Left lung (tissue), 4 donors: ENCODE measurements at regions not wholly inside any gene's neighbourhood (a gene's known extent, or its start where the extent isn't known, plus 50 kb on each side); places are given as distances from the start of the nearest gene placed in this dataset.

Source experiments
- ATAC-seq: fragments of 200-7000 bp; cut with Tn5 transposase; one replicate; pipeline ENCODE4 v1.9.1; 2020; ENCODE audit warnings: moderate library complexity
- DNase-seq, 4 donors: peaks; one replicate each; pipeline ENCODE4 v3.0.0-alpha.2; 2013 to 2020
- H3K27ac ChIP-seq, 2 donors: fragments of 200-600 bp; sonication (generic) in 1 of 2; one replicate each; pipeline versions ENCODE4 v1.5.0 to v1.8.0; 2020 to 2021
- H3K27me3 ChIP-seq, 2 donors: fragments of 200-600 bp; sonication (generic) in 1 of 2; one replicate each; pipeline versions ENCODE4 v1.5.0 to v1.8.0; 2020 to 2021
- H3K36me3 ChIP-seq, 2 donors: fragments of 200-600 bp; sonication (generic) in 1 of 2; one replicate each; pipeline versions ENCODE4 v1.5.0 to v1.8.0; 2020 to 2021
- H3K4me1 ChIP-seq, 2 donors: fragments of 200-600 bp; one replicate each; pipeline ENCODE4 v1.8.0; 2021
- H3K4me3 ChIP-seq, 2 donors: fragments of 200-600 bp; sonication (generic) in 1 of 2; one replicate each; pipeline versions ENCODE4 v1.5.0 to v1.8.0; 2020 to 2021; ENCODE audit warnings: mild to moderate bottlenecking in 1 of 2
- H3K9me3 ChIP-seq, 2 donors: fragments of 200-600 bp; sonication (generic) in 1 of 2; one replicate each; pipeline versions ENCODE4 v1.5.0 to v1.8.0; 2020 to 2021
- intact Hi-C, 2 donors: fragments of 100-400 bp; cut with DNase I; formaldehyde crosslinking; loops; one replicate each; pipeline versions ENCODE4 v1.11.2 to v1.14.2; 2022
- TF ChIP-seq, protein P1 (sequence below), 2 donors: fragments of 200-600 bp; sonication (generic) in 1 of 2; IDR thresholded peaks; one replicate each; pipeline versions ENCODE4 v1.5.0 to v1.8.0; 2021; ENCODE audit warnings: antibody characterized with exemption in 2 of 2
- donor health status: DM: no; HTN: yes; CAD: no.
- donor health status: DM: no; HTN: no; CAD: no.

- no peak overlapping the region for H3K27ac ChIP-seq
- no peak for ATAC-seq
Observed at GRCh38 chr6:105510746-105511145, 107.9 kb upstream of the PREP start.

DNA sequence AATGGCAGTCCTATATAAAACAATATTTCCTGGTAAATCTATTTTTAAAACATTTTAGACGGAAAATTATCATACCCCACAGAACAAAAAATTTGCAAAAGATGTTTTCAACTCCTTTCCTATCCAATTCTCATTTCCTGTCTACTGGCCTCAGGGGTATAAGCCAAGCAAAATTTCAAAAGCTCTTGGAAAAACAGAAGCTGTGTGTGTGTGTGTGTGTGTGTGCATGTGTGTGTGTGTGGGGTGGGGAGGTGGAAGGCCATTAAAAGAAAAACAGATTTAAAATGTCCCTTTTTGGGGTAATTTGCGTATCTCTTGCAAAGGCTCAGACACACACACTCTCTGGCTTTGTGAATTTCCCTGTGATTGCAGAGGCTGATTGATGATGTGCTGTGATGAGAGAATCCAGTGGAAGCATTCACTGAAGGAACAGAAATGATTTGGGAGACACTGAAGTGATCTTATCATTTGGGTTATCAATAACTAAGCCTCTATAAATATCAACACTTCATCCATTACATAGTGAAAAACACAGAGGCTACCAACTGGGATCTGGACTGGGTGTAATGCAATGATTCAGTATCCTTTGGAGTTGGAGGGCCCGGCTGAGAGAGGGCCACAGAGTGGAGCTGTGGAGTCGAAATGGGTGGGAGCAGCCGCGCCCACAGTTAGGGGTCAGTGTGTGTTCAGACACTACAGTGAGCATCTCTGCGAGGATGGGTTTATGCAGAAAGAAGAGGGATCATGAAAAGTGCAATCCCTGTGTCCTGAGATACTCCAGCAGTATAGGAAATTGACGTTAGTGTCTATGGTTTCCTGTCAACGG lies 106.8 kb upstream of the PREP start:
- no peaks in the 10 kb centered on the region for H3K4me1 ChIP-seq
- no peak overlapping the region for H3K27ac ChIP-seq
- H3K36me3 ChIP-seq: no peaks in the 10 kb centered on the region
- intact Hi-C loops: no loop called here
- no peak overlapping the region for H3K4me3 ChIP-seq
- DNase-seq (peak in 3 of 4 donors; percentile 28 to 54 (median 49)), ATAC-seq (peak; percentile 62)
- TF ChIP-seq, protein P1, sequence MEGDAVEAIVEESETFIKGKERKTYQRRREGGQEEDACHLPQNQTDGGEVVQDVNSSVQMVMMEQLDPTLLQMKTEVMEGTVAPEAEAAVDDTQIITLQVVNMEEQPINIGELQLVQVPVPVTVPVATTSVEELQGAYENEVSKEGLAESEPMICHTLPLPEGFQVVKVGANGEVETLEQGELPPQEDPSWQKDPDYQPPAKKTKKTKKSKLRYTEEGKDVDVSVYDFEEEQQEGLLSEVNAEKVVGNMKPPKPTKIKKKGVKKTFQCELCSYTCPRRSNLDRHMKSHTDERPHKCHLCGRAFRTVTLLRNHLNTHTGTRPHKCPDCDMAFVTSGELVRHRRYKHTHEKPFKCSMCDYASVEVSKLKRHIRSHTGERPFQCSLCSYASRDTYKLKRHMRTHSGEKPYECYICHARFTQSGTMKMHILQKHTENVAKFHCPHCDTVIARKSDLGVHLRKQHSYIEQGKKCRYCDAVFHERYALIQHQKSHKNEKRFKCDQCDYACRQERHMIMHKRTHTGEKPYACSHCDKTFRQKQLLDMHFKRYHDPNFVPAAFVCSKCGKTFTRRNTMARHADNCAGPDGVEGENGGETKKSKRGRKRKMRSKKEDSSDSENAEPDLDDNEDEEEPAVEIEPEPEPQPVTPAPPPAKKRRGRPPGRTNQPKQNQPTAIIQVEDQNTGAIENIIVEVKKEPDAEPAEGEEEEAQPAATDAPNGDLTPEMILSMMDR (IDR thresholded peaks at IDR 0.05): no peak
- no peaks in the 10 kb centered on the region for H3K27me3 ChIP-seq
- no peaks in the 10 kb centered on the region for H3K9me3 ChIP-seq

More at GRCh38 chr6:105510746-105511145, 107.9 kb upstream of the PREP start:
- Histone ChIP-seq H3K9me3 (no peaks in the 10 kb centered on the region), H3K27me3 (no peaks in the 10 kb centered on the region), H3K36me3 (no peaks in the 10 kb centered on the region), H3K4me3 (no peak overlapping the region), H3K4me1 (no peaks in the 10 kb centered on the region)
- no peak for DNase-seq
- TF ChIP-seq, protein P1 (IDR thresholded peaks at IDR 0.05): no peak
- intact Hi-C loops: no loop called here

- H3K36me3 ChIP-seq: no peaks in the 10 kb centered on the region
- H3K4me3 ChIP-seq: no peak overlapping the region
- DNase-seq (no peak), ATAC-seq (no peak)
- TF ChIP-seq, protein P1 (IDR thresholded peaks at IDR 0.05): no peak
- intact Hi-C loops: no loop called here
- H3K27me3 ChIP-seq: no peaks in the 10 kb centered on the region
- H3K4me1 ChIP-seq: no peaks in the 10 kb centered on the region
- H3K9me3 ChIP-seq: no peaks in the 10 kb centered on the region
- no peak overlapping the region for H3K27ac ChIP-seq
Observed at GRCh38 chr6:105507811-105508210, 104.9 kb upstream of the PREP start.

DNA sequence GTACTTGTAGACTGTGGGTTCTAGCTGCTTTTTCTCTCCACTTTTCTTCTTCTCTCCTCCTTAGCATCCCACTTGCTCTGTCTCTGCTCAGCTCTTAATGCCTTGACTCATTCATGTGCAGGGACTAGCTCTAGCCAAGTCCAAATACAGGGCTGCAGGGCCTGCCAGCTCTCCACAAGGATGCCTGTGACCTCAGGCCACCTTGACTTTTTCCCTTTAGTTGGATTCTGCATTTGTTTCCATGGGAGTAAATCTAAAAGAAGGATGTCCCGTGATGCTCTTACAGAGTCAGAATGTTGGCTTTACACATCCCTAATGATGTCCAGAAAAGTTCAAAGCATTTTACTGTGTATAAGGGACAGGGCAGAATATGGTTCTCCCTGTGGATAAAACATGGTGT lies 101.8 kb upstream of the PREP start:
- Histone ChIP-seq H3K27me3 (no peaks in the 10 kb centered on the region), H3K36me3 (no peaks in the 10 kb centered on the region), H3K4me3 (no peak overlapping the region), H3K27ac (no peak overlapping the region), H3K4me1 (no peaks in the 10 kb centered on the region), H3K9me3 (no peaks in the 10 kb centered on the region)
- DNase-seq: no peak
- TF ChIP-seq, protein P1 (IDR thresholded peaks at IDR 0.05): no peak
- no peak for ATAC-seq
- intact Hi-C loops: no loop called here

DNA sequence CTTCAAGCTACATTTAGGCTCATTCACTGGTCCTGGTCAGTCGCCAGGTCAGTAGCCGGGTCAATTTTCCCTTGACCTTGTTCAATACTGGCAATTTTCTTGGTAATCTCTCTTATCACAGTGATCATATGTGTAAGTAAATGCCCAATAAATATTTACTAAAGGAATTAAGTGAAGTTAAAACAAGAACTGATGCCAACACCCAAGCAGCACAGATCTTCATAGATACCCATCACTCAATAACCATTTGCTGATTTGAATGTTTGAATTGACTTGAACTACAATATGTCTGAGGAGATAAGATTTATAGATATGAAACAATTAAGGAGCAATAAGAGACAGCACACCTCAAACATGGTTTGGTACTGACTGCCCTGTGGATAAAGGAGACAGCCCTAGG lies 100.8 kb upstream of the PREP start:
- Histone ChIP-seq H3K4me1 (no peaks in the 10 kb centered on the region), H3K36me3 (no peaks in the 10 kb centered on the region), H3K9me3 (no peaks in the 10 kb centered on the region), H3K4me3 (no peak overlapping the region), H3K27me3 (no peaks in the 10 kb centered on the region), H3K27ac (no peak overlapping the region)
- ATAC-seq: no peak
- no peak for DNase-seq
- intact Hi-C loops: no loop called here
- TF ChIP-seq, protein P1 (IDR thresholded peaks at IDR 0.05): no peak
